NCI-H2227 (cell line): ENCODE measurements at regions not wholly inside any gene's neighbourhood (a gene's known extent, or its start where the extent isn't known, plus 50 kb on each side); places are given as distances from the start of the nearest gene placed in this dataset.
A peak's percentile ranks its signal among the peaks of the same experiment; 100 is the strongest.

Experiments used
- DNase-seq: peaks from one replicate; lab custom pipeline; 2025; ENCODE audit not compliant: unreplicated experiment; lab: John Stamatoyannopoulos, UW

GRCh38 chr1:93815366-93816110 lies 63.5 kb downstream of the DNTTIP2 start:
- DNase-seq = no peak

DNA sequence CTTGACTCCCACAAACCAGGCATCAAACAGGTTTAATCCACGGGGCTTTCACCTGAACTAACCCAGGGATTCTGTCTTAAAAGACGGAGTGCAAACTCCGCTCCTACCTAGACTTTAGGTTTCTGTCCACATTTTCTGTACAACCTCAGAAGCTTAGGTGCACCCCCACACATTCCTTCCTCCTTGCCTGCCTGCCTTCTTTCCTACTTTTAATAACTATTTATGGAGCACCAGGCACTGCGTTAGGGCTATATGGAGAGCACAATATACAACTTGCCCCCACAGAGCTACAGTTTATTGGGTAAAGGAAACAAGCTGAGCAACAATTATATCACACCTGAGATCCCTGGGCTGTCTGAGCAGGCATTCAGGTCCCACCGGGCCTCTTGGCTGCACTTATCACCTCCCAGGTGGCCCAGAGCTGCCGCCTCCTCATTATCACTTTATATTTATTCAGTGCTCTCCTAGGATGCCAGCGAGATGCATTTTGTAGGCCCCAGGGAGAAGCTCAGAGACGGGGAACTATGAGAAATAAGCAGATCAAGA lies 64.1 kb downstream of the DNTTIP2 start:
- no peak for DNase-seq

- DNase-seq = peak; percentile 81
Measured at GRCh38 chr1:93814059-93814794, 64.8 kb downstream of the DNTTIP2 start.

- DNase-seq = no peak
Measured at GRCh38 chr1:93813076-93813475, 65.9 kb downstream of the DNTTIP2 start.

DNA sequence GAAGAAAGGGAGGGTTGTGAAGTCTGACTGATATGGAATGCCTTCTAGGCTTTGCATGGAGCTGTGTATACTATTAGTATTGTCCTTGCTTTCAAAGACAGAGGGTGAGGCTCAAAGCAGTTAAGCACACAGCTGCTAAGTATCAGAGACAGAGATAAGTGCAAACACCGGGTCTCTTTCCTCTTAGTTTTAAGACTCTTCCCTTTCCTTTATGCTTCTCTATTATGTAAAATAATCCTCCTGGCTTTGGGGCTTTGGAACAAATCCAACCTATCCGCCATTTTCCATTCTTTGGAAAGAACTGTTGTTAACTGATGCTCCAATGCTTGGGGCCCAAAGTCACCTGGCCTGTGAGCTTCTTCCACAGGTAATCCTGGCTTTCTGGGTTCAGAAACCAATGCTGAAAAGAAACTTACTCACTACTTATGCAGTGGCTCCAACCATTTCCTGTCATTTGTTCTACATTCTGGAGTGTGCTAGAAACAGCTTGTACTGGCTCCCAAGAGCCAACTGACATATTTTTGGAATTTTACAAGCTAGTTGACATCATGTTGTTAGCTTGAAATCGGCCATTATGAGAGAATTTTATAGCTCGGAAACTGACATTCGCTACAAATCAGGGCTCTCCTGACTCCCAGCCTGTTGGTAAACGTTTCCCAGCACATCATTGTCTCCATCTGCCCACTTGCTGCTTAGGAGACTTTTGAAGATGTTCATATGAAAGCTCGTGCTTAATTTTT lies 67.5 kb downstream of the DNTTIP2 start:
- DNase-seq = no peak

DNA sequence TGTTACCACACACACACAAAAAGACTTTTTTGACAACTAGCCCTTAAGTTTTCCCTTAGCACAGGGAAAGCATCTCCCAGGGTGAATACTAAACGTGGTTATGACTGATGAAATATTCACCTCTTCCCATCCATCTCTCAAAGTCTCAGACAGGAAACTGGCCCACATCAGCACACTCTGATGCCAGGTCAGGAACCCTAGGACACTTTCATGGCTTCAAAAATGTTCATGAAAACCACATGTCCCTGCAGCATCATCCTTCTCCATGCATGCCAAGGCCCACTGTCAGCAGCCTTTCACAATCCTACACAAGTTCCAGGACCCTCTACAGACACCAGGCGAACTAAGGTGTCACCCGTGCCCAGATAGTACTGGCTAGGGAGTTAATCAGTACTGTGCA lies 68.7 kb downstream of the DNTTIP2 start:
- no peak for DNase-seq

DNA sequence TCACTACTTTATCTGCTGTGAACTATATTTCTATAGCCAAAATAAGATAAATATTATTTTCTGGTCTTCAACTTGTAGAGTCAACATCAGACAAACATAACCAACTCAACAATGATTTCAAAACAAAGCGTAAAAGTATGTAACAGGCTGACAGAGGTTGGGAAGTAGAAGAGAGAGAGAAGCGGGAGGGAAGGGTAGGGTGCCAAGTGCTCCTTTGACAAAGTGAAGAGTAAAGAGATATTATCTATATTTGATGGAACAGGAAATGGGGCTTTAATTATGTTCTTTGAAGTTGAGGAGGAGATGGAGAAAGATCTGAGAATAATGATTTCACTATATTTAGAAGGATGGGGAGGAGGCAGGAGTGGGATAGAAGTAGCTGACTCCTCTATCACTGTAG lies 70.1 kb downstream of the DNTTIP2 start:
- DNase-seq = no peak

- no peak for DNase-seq
Measured at GRCh38 chr1:93807311-93807930, 71.6 kb downstream of the DNTTIP2 start.

GRCh38 chr1:93805027-93805610 lies 73.9 kb downstream of the DNTTIP2 start:
- DNase-seq = no peak

- no peak for DNase-seq
Measured at GRCh38 chr1:93804412-93804811, 74.6 kb downstream of the DNTTIP2 start.

DNA sequence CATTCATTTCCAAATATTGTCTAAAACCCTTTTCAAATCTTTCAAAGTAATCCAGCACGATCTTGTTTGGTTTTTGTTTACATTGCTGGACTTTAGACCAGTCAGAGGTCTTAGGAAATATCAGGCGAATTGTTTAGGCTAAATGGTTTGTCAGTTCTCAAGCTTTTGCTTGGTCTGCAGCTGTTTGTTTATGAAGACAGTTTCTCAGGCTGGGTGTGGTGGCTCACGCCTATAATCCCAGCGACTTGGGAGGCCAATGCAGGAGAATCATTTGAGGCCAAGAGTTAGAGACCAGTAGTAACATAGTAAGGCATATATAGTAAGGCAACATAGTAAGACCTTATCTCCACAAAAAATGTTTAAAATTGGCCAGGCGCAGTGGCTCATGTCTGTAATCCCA lies 77.5 kb downstream of the DNTTIP2 start:
- no peak for DNase-seq

GRCh38 chr1:93800856-93801255 lies 78.2 kb downstream of the DNTTIP2 start:
- DNase-seq = no peak

DNA sequence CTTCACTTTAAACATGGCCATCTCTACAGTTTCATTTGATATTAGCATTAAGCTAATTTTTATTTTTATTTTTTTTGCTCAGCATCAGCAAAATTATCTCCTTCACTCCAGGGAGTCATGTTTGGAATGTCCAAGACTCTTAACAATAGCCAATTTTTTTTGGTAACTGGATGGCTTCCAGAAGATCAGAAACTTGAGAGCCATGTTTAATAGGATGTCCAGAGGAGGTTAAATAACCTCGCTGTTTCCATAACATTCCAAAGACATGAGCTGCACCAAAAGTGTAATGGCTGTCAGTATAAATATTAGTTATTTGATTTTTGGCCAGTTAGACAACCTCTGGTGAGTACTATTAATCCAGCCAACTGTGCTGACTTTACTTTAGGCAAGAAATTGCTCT lies 80.7 kb downstream of the DNTTIP2 start:
- no peak for DNase-seq

DNA sequence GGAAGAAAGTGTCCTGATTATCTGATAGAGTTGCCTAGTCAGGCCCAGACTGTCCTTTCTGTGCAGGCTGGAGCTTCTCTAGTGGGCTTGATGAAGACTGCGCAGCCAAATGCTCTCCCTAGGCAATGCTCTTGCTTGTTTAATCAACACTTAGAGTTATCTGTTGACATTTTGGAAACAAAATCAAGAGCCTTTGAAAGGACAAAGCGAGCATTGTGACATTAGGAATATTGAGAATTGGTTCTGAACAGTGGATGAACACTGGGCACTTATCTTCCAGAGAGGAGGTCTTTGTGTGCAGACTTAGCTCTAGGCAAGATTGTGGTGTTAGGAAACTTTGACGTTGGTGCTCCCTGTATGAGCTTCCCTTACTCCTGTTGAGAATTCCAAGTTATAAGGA lies 94.5 kb downstream of the DNTTIP2 start:
- DNase-seq = no peak

DNA sequence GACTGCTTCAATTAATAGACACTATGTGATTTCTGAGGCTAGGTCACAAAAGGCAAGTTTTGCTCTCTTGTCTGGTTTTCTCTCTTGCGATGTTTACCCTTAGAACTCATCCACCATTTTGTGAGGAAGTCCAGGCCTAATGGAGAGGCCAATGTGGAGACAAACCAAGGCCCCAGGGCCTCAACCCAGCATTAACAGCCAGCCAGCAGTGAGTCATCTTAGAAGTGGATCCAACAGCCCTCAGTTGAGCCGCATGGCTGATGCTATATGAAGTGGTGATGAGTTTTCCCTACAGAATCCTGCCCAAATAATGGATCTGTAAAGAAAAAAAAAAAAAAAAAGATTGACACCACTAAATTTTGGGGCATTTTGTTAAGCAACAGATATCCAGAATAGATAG lies 95.1 kb downstream of the DNTTIP2 start:
- DNase-seq = no peak

DNA sequence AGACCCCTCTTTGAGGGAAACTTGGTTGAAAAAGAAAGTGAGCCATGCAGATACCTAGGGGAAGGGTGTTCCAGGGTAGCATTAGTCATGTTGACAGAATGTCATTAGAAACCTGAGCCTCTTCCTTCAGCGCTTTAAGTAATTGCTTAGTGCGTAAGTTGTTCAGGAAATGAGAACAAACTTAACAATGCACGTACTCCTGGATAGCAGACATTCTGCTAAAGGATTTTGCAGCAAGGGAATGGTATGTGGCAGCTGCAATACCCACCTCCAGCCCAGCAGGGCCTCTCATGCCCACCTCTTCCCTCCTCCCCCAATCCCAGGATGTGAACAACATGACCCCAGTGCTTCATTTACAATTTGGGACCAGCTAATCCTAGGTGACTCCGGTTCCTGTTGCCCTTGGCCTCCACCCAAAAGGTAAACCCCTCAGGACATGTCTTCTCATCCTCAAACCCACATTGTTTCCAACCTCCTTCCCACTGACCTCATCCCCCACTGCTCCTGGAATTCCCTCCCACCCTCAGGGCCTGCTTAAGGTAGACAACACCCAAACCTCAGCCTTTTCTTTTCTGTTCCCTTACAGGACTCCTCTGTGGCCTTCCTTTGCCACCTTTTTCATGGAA lies 98.0 kb upstream of the BCAR3 start:
- no peak for DNase-seq

GRCh38 chr1:93778457-93778856 lies 96.8 kb upstream of the BCAR3 start:
- DNase-seq = no peak

GRCh38 chr1:93777255-93777654 lies 95.6 kb upstream of the BCAR3 start:
- no peak for DNase-seq

GRCh38 chr1:93776728-93777127 lies 95.1 kb upstream of the BCAR3 start:
- no peak for DNase-seq

DNA sequence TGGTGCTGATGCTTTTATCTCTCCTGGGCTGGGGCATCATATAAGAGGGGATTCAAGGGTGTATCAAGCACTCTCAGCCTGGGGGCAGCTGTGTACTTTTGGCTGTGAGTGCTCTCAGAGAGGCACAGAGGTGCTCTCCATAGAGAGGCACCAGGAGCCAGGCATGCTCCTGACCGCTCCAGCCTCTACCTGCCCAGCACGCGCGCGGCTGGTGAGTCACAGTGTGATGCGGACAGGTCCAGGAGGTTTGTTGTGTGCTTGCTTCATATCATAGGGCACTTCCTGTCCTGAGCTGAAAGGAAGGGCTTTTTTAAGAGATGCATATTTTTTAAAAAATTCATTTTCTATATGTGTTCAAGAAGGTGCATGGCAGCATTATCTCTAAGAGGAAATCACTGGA lies 93.6 kb upstream of the BCAR3 start:
- DNase-seq = no peak
